ENCODE measurements at regions not wholly inside any gene's neighbourhood (a gene's known extent, or its start where the extent isn't known, plus 50 kb on each side); places are given as distances from the start of the nearest gene placed in this dataset.

DNA sequence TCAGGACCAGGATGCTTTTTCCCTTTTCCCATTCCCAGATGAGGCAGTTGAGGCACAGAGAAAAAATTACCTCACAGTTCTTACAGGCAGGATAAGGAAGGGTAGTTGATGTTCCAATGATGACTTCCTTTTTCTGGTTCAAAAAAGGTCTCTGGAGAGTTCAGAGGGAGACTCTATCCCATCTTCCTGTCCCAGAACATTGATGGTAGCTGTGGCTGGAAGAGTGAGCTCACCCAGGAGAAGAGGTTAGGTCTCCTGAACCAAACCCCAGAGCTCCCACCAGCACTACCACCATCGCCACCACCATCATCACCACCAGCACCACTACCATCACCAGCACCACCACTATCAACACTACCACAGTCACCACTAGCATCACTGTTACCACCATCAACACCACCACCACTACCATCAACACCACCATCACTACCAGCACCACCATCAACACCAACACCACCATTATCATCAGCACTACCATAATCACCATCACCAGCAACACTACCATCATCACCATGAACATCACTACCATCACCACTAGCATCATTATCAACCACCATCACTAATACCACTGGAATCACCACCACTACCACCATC is 105.5 kb upstream of the RUNX3 start:
- H4K20me1 ChIP-seq, result no peaks in the 10 kb centered on the region
- H3K9ac ChIP-seq, result no peak overlapping the region
- no peak for TF ChIP-seq Cebpa-rat (IDR thresholded peaks at IDR 0.05)
- H3K27ac ChIP-seq, result no peak overlapping the region
- H3K27me3 ChIP-seq, result no peaks in the 10 kb centered on the region
- H3K4me1 ChIP-seq, result peaks cover 69% of the 10 kb centered on the region
- H3K9me3 ChIP-seq, result no peaks in the 10 kb centered on the region
- peak overlapping the region; percentile 94 for H3K4me2 ChIP-seq
- no peaks in the 10 kb centered on the region for H3K36me3 ChIP-seq
- H3K4me3 ChIP-seq, result no peak overlapping the region

DNA sequence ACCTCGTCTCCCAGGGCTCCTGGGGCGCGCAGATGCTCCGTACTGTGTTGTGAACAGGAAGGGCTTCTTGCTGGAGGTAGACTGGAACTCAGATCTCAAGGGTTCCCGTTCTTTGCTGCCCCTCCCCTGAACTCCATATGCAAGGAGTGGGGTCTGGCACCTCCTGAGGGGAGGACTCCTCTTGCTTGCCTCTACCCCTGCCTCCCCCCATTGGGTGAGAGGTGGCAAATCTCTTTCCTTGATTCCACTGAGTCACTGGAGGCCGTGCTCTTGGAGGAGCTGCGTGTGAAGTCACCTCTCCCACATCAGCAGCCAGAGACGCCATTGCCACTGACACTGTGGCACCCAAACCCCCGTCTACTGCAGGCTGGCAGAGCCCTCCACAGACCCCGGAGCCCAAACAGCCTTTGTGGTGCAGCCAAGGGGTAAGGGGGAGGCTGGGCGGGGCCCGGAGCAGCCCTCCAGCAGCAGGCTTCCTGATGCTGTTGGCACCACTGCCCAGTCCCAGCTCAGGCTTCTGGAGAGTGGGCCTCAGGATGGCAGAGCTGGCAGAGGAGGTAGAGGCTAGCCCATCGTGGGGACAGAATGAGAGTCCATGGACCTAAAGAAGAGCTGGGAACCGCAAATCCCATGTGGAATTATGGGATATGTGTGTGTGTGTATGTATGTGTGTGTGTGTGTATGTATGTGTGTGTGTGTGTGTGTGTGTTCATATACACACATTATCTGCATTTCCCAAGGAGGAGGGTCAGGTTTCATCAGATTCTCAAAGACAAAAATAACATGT is 104.9 kb upstream of the RUNX3 start:
- TF ChIP-seq Cebpa-rat (IDR thresholded peaks at IDR 0.05), result no peak
- peak overlapping the region; percentile 83 for H3K27ac ChIP-seq
- H4K20me1 ChIP-seq, result no peaks in the 10 kb centered on the region
- peaks cover 68% of the 10 kb centered on the region for H3K4me1 ChIP-seq
- no peak overlapping the region for H3K4me3 ChIP-seq
- no peaks in the 10 kb centered on the region for H3K36me3 ChIP-seq
- no peaks in the 10 kb centered on the region for H3K9me3 ChIP-seq
- H3K27me3 ChIP-seq, result no peaks in the 10 kb centered on the region
- peak overlapping the region; percentile 67 for H3K9ac ChIP-seq
- H3K4me2 ChIP-seq, result peak overlapping the region; percentile 94

DNA sequence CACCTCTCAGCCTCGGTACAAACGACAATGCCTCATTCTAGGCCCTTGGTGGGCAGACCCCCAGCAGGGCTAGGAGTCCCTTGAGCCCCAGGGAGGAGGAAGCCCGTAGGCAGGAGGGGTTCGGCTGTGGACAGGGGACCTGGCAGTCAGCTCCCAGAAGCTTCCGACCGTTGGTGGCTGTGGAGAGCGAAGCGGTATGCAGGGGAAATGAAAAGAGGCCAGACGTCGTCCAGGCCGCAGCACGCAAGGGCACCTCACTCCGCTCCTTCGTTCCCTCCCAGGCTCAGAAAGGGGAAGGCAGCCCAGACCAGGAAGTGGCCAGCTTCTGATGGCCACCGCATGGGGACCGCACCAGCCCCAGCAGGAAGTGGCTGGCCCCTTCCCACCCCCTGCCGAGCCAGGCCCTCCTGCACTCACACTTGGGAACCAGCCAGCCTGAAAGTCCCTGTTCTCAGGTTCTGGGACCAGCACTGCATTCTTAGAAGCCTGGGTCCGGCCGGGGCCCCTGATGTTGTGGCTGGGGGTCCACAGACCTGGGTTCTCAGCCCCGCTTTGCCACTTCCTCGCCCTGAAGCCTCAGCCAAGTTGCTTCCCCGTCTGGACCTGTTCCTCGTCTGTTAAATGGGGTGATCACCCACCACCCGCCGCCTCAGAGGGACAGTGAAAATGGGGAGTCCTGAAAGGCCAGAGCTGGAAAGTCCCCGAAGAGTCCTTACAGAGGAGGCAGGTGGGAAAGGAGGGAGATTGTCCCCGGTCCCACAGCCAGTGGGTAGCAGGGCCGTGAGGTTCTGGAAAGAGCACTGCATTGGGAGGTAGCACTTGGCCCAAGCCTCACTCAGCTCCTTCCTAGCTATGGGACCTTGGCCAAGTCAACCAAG is 104.0 kb upstream of the RUNX3 start:
- Histone ChIP-seq H3K9me3 (no peaks in the 10 kb centered on the region), H4K20me1 (no peaks in the 10 kb centered on the region), H3K4me3 (0 out of 2 replicates have a peak overlapping the region, but pooled peaks have one; percentile 31), H3K27me3 (no peaks in the 10 kb centered on the region), H3K4me1 (peaks cover 75% of the 10 kb centered on the region), H3K36me3 (no peaks in the 10 kb centered on the region), H3K9ac (peak overlapping the region; percentile 67; the same call in 1 of the 2 replicates), H3K27ac (peak overlapping the region; percentile 83), H3K4me2 (peak overlapping the region; percentile 94)
- no peak for TF ChIP-seq Cebpa-rat (IDR thresholded peaks at IDR 0.05)

DNA sequence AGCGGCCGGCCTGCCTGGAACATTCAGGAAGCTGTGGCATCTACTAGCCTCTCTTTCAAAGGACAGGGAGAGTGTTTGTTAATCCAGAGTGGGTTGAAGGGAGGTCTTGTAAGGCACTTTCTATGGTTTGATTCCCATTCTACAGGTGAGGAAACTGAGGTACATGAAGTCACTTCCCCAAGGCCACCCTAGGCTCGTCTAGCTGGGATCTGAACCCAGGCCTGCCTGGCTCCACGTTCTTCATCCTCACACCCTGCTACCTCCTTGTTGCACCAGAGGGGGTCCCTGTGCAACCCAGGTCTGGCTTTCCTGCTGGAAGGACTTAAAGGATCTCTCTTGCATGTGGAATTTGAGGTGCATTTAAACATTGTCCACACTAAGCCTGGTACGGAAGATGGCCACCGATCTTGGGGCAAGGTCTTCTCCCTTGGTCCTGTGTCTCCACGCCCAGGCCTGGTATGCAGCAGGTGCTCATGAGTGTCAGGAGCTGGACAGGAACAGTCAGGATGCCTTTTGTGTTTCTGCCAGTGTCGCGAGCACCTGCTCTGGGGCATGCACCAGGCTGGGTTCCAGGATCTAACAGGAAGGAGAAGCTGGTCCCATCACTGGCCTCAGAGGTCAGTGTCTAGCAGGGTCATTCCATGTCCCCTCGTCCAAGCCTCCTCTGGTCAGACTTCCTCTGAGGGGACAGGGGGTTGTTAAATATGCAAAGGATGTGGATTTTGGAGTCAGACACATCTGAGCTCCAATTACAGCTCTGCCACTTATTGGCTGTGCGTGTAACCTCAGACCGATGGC is 103.2 kb upstream of the RUNX3 start:
- peak overlapping the region; percentile 67 for H3K9ac ChIP-seq
- peak overlapping the region; percentile 83 for H3K27ac ChIP-seq
- H3K36me3 ChIP-seq, result no peaks in the 10 kb centered on the region
- H3K4me3 ChIP-seq, result peak overlapping the region; percentile 31; the same call in 1 of the 2 replicates
- no peaks in the 10 kb centered on the region for H3K27me3 ChIP-seq
- no peaks in the 10 kb centered on the region for H3K9me3 ChIP-seq
- H4K20me1 ChIP-seq, result no peaks in the 10 kb centered on the region
- no peak for TF ChIP-seq Cebpa-rat (IDR thresholded peaks at IDR 0.05)
- H3K4me1 ChIP-seq, result peaks cover 83% of the 10 kb centered on the region
- peak overlapping the region; percentile 94 for H3K4me2 ChIP-seq

DNA sequence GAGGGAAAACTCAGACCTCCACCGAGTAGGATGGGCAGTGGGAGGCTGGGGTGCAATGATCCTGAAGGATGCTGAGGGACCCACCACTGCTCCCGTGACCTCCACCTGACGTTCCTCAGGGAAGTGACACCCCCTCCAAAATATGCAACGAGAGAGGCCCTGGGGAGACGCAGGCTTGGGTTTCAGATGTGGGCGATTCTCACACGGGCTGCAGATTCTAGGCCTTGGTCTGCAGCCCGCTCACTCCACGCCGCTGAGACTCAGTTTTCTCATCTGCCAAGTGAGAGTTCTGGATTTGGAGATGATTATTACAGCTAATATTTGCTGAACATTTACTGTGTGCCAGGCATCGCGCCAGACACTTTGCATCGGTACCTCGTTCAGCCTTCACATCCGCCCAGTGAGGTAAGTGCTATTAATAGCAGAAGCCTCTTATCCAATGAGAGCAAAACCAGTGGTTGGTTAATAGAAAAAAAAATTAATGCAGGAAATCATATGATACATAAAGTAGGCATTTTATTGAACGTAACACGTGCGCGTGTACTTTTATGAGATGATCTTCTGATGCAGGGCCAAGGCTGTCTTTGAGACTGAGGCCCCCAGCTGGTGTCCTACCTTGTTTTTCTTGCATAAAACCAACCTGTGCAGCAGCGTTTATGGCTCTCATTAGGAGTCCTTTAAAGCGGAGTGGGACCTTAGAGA is 102.0 kb upstream of the RUNX3 start:
- Histone ChIP-seq H4K20me1 (no peaks in the 10 kb centered on the region), H3K27me3 (no peaks in the 10 kb centered on the region), H3K36me3 (no peaks in the 10 kb centered on the region), H3K4me3 (0 out of 2 replicates have a peak overlapping the region, but pooled peaks have one; percentile 1), H3K9ac (peak overlapping the region; percentile 26; the same call in 1 of the 2 replicates), H3K4me1 (peaks cover 91% of the 10 kb centered on the region), H3K27ac (peak overlapping the region; percentile 61; the same call in 1 of the 2 replicates), H3K9me3 (no peaks in the 10 kb centered on the region), H3K4me2 (peak overlapping the region; percentile 94)
- TF ChIP-seq Cebpa-rat (IDR thresholded peaks at IDR 0.05), result no peak

DNA sequence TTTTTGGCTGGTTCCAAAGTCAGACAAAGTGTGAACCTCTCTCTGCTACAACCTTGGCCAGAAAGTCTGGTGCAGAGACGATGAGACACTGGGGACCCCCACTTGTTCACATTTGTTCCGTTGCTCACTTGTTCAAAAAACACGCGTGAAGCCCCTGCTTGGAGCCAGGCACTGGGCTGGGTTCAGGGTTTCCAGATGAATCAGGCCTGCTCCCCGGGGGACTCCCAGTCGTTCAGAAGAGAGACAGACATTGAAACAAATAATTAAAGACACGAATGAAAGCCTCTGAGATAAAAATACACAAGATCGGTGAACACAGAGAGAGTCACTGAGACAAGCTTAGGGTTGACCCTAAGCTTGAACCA is 101.5 kb upstream of the RUNX3 start:
- peaks cover 94% of the 10 kb centered on the region for H3K4me1 ChIP-seq
- no peak overlapping the region for H3K4me3 ChIP-seq
- TF ChIP-seq Cebpa-rat (IDR thresholded peaks at IDR 0.05), result no peak
- no peaks in the 10 kb centered on the region for H4K20me1 ChIP-seq
- no peaks in the 10 kb centered on the region for H3K27me3 ChIP-seq
- peak overlapping the region; percentile 94 for H3K4me2 ChIP-seq
- H3K9me3 ChIP-seq, result no peaks in the 10 kb centered on the region
- H3K9ac ChIP-seq, result peak overlapping the region; percentile 26; the same call in 1 of the 2 replicates
- H3K36me3 ChIP-seq, result no peaks in the 10 kb centered on the region
- H3K27ac ChIP-seq, result no peak overlapping the region

DNA sequence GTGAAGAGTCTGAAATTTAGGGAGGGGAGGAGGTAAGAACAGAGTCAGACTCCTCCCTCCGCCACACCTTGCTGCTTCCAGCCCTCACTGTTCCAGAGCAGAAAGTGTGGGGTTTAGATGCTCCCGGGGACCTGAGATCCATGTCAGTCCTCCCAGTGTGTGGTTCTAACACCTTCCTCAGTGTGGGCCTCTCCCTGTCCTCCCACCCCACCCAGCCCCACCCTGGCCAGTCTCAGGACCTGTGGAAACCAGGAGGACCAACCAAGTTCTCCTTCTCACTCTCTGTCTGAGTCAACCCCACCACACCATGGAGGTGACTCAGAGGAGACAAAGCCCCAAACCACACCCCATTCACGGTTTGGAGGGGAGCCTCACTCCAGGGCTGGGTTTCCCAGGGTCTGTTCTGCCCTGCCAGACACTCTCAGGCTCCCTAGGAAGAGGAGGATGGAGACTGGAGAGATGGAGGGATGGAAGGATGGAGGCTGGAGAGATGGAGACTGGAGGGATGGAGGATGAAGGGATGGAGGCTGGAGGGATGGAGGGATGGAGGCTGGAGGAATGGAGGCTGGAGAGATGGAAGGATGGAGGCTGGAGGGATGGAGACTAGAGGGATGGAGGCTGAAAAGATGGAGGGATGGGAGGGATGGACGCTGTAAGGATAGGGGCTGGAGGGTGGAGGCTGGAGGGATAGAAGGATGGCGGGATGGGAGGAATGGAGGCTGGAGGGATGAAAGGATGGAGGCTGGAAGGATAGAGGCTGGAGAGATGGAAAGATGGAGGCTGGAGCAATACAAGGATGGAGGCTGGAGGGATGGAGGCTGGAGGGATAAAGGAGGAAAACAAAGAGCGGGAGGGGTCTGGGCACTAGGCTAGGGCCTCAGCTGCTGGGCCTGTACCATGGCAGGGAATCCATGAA is 100.9 kb upstream of the RUNX3 start:
- H3K27me3 ChIP-seq, result no peaks in the 10 kb centered on the region
- H4K20me1 ChIP-seq, result no peaks in the 10 kb centered on the region
- peaks cover 95% of the 10 kb centered on the region for H3K4me1 ChIP-seq
- no peak overlapping the region for H3K4me3 ChIP-seq
- no peak overlapping the region for H3K27ac ChIP-seq
- no peaks in the 10 kb centered on the region for H3K36me3 ChIP-seq
- no peak for TF ChIP-seq Cebpa-rat (IDR thresholded peaks at IDR 0.05)
- H3K9me3 ChIP-seq, result no peaks in the 10 kb centered on the region
- H3K9ac ChIP-seq, result no peak overlapping the region
- H3K4me2 ChIP-seq, result peak overlapping the region; percentile 94

DNA sequence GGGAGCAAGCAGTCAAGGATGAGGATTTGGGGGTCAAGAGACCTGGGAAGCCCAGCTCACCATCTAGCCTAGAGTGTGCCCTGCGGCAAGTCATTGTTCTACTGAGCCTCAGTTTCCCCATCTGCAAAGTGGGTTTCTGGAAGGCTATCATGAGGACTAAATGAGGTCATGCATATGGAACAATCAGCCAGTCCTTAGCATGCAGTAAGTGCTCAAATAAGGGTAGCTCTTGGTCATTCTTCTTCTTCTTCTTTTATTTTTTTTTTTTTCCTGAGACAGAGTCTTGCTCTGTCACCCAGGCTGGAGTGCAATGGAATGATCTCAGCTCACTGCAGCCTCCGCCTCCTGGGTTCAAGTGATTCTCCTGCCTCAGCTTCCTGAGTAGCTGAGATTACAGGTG is 99.9 kb upstream of the RUNX3 start:
- Histone ChIP-seq H3K27ac (no peak overlapping the region), H3K9me3 (no peaks in the 10 kb centered on the region), H4K20me1 (no peaks in the 10 kb centered on the region), H3K4me3 (no peak overlapping the region), H3K36me3 (no peaks in the 10 kb centered on the region), H3K4me2 (peak overlapping the region; percentile 85), H3K9ac (no peak overlapping the region), H3K4me1 (peaks cover 90% of the 10 kb centered on the region), H3K27me3 (no peaks in the 10 kb centered on the region)
- TF ChIP-seq Cebpa-rat (IDR thresholded peaks at IDR 0.05), result no peak

All from BLaER1 (cell line).